Naive thymus-derived CD8-positive, alpha-beta T cell (primary cell): ENCODE measurements at regions not wholly inside any gene's neighbourhood (a gene's known extent, or its start where the extent isn't known, plus 50 kb on each side); places are given as distances from the start of the nearest gene placed in this dataset.
A peak's percentile ranks its signal among the peaks of the same experiment; 100 is the strongest.

Experiments
- ATAC-seq, 2 donors: fragments of 150-1000 bp; cut with Tn5 transposase in 1 of 2; sonication (Bioruptor Pico), chemical (Tn5 transposase) in 1 of 2; 1 replicate in 1 of 2; 2 replicates in 1 of 2; pipeline ENCODE4 v1.10.0; 2021; ENCODE audit warnings: mild to moderate bottlenecking in 2 of 2, moderate library complexity in 2 of 2
- POLR2A ChIA-PET: fragments of 350-600 bp; sonication (Branson Sonifier 250); formaldehyde crosslinking; loops from one replicate; lab custom pipeline; 2021; ENCODE audit warnings: antibody characterized with exemption; lab: Charles Lee
- DNase-seq, 10 donors: peaks; one replicate each; pipeline versions ENCODE4 v3.0.0 to v3.0.0-alpha.2; 2020 to 2022
- H3K27ac Mint-ChIP-seq, 10 donors: one replicate each; pipeline ENCODE4 v1.8.0; 2020 to 2022; ENCODE audit warnings: mild to moderate bottlenecking in 10 of 10, mixed read lengths in 10 of 10, moderate library complexity in 4 of 10, inconsistent platforms in 1 of 10
- H3K27me3 Mint-ChIP-seq, 5 donors: one replicate each; pipeline ENCODE4 v1.8.0; 2021 to 2022; ENCODE audit warnings: mixed read lengths in 5 of 5
- H3K36me3 Mint-ChIP-seq, 3 donors: one replicate each; pipeline ENCODE4 v1.8.0; 2020 to 2022; ENCODE audit warnings: mixed read lengths in 3 of 3, mild to moderate bottlenecking in 2 of 3, inconsistent platforms in 1 of 3
- H3K4me1 Mint-ChIP-seq, 4 donors: one replicate each; pipeline ENCODE4 v1.8.0; 2021 to 2022; ENCODE audit warnings: mixed read lengths in 4 of 4
- H3K4me3 Mint-ChIP-seq, 10 donors: one replicate each; pipeline ENCODE4 v1.8.0; 2020 to 2022; ENCODE audit warnings: mild to moderate bottlenecking in 10 of 10, mixed read lengths in 10 of 10, moderate library complexity in 6 of 10, inconsistent platforms in 1 of 10
- H3K9me3 Mint-ChIP-seq, 9 donors: one replicate each; pipeline ENCODE4 v1.8.0; 2020 to 2022; ENCODE audit warnings: mixed read lengths in 9 of 9, mild to moderate bottlenecking in 3 of 9, inconsistent platforms in 1 of 9, moderate library complexity in 1 of 9

DNA sequence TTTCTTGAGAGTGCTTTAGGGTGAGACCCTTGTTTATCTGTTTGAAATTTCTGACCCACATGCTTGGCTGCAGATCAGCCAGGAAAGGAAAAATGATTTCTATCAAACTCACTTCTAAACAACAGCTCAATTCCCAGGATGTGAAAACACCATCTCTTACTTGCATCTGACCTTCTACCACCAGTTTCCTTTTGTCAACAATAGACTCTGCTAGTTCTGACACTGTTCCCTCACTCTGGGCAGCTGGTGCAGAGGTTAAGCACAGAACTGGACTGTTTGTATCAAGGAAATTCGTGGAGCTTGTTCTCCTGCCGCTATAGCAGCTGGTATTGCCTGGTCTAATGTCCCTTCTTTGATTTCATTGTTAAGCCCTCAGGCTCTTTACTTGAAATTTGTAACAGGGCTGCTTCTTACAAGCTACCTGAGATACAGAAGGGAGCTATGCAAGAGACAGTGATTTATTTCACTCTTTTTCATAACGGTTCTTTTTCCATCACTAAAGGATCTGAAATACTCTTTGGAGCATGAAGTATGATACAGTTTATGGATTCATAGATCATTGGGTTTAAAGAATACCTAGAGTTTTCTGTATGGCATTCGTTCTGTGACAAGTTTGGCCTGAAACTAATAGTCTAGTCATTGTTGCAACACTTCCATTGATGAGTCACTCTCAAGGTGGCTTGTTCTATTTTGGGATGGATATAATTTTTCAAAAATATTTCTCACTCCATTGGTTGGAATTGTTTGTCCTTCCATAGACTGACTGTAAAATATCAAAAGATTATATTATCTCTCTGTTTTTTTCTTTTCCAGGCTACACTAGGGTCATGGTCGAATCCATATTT lies 178.2 kb upstream of the ZC3H12C start:
- no peak for DNase-seq
- H3K4me3 Mint-ChIP-seq, result no peak overlapping the region
- H3K9me3 Mint-ChIP-seq, result peaks cover 0 to 22% (median 5%) of the 10 kb centered on the region in 9 donors
- peaks cover 0 to 4% (median 0%) of the 10 kb centered on the region in 5 donors for H3K27me3 Mint-ChIP-seq
- H3K36me3 Mint-ChIP-seq, result peaks cover 0 to 3% (median 0%) of the 10 kb centered on the region in 3 donors
- POLR2A ChIA-PET, result no interaction called here
- H3K4me1 Mint-ChIP-seq, result no peaks in the 10 kb centered on the region
- no peak for ATAC-seq
- H3K27ac Mint-ChIP-seq, result no peak overlapping the region

DNA sequence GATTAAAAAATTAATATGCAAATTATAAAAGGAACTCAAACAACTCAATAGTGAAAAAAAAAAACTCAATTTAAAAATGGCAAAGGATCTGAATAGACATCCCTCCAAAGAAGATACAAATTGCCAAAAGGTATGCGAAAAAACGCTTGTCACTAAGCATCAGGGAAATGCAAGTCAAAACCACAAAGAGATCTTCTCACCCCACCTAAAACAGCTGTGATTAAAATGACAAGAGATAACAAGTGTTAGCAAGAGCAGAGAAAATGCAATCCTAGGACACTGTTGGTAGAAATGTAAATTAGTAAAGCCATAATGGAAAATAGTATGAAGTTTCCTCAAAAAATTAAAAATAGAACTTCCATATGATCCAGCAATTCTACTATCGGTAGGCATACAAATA lies 166.3 kb upstream of the ZC3H12C start:
- Mint-ChIP-seq H3K9me3 (peaks cover 0 to 8% (median 4%) of the 10 kb centered on the region in 9 donors), H3K36me3 (peaks cover 0 to 5% (median 0%) of the 10 kb centered on the region in 3 donors), H3K27ac (no peak overlapping the region), H3K4me3 (no peak overlapping the region), H3K4me1 (no peaks in the 10 kb centered on the region), H3K27me3 (peaks cover 0 to 26% (median 4%) of the 10 kb centered on the region in 5 donors)
- POLR2A ChIA-PET, result no interaction called here
- no peak for DNase-seq
- ATAC-seq, result no peak

GRCh38 chr11:109929308-109929707 lies 163.9 kb upstream of the ZC3H12C start:
- ATAC-seq (no peak), DNase-seq (no peak)
- H3K27me3 Mint-ChIP-seq, result peaks cover 0 to 13% (median 0%) of the 10 kb centered on the region in 5 donors
- no peaks in the 10 kb centered on the region for H3K36me3 Mint-ChIP-seq
- no peak overlapping the region for H3K27ac Mint-ChIP-seq
- no peak overlapping the region for H3K4me3 Mint-ChIP-seq
- H3K4me1 Mint-ChIP-seq, result no peaks in the 10 kb centered on the region
- peaks cover 0 to 4% (median 0%) of the 10 kb centered on the region in 9 donors for H3K9me3 Mint-ChIP-seq
- POLR2A ChIA-PET, result no interaction called here

- H3K27ac Mint-ChIP-seq, result no peak overlapping the region
- ATAC-seq, result no peak
- POLR2A ChIA-PET, result no interaction called here
- no peaks in the 10 kb centered on the region for H3K9me3 Mint-ChIP-seq
- H3K36me3 Mint-ChIP-seq, result no peaks in the 10 kb centered on the region
- DNase-seq, result no peak
- no peaks in the 10 kb centered on the region for H3K4me1 Mint-ChIP-seq
- peaks cover 0 to 13% (median 3%) of the 10 kb centered on the region in 5 donors for H3K27me3 Mint-ChIP-seq
- no peak overlapping the region for H3K4me3 Mint-ChIP-seq
Measured at GRCh38 chr11:109933126-109933525, 160.1 kb upstream of the ZC3H12C start.

DNA sequence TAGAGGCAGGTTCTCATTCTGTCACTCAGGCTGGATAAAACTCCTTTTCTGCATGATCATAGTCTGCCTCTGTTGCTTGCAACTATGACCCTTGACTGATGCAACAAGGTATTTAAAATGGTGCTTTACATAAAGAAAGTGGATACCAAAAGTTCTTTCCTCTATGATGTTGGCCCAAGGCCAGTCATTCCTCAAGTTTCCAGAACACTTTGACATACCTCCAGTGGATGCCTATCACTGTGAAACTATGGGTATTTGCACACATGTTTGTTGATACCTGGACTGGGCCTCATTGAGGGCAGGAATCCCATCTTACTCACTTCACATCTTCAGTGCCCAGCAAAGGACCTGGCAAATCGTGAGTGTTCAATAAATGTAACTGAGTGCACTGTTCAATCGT lies 159.0 kb upstream of the ZC3H12C start:
- no peak for DNase-seq
- no peak overlapping the region for H3K27ac Mint-ChIP-seq
- H3K36me3 Mint-ChIP-seq, result no peaks in the 10 kb centered on the region
- POLR2A ChIA-PET, result no interaction called here
- ATAC-seq, result no peak
- no peaks in the 10 kb centered on the region for H3K9me3 Mint-ChIP-seq
- peaks cover 0 to 13% (median 3%) of the 10 kb centered on the region in 5 donors for H3K27me3 Mint-ChIP-seq
- H3K4me1 Mint-ChIP-seq, result no peaks in the 10 kb centered on the region
- no peak overlapping the region for H3K4me3 Mint-ChIP-seq

DNA sequence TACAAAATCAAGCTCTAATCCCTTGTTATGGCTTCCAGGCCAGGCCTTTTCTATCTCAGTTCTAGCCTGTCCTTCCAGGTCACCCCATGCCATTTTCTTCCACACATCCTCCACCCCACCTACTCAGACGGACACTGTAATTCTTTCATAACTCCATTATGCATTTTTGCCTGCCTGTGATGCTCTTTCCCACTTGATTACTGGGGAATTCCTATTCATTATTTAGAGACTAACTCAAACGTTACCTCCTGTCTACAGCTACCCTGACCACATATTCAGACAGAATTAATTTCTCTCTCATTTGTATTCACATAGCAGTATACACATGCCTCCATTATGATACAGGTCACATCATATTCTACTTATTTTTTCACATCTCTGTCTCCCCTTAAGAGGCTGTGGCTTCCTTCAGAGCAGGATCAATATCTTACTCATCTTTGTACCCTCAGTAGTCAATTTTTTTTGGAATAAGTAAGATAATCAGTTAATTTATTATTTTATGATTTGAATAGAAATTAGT lies 156.5 kb upstream of the ZC3H12C start:
- Mint-ChIP-seq H3K27ac (no peak overlapping the region), H3K27me3 (peaks cover 0 to 8% (median 6%) of the 10 kb centered on the region in 5 donors), H3K36me3 (no peaks in the 10 kb centered on the region), H3K9me3 (no peaks in the 10 kb centered on the region), H3K4me1 (no peaks in the 10 kb centered on the region), H3K4me3 (no peak overlapping the region)
- POLR2A ChIA-PET, result no interaction called here
- ATAC-seq (no peak), DNase-seq (no peak)

- Mint-ChIP-seq H3K27ac (no peak overlapping the region), H3K4me1 (no peaks in the 10 kb centered on the region), H3K27me3 (peaks cover 0 to 9% (median 6%) of the 10 kb centered on the region in 5 donors), H3K36me3 (no peaks in the 10 kb centered on the region), H3K9me3 (no peaks in the 10 kb centered on the region), H3K4me3 (no peak overlapping the region)
- ATAC-seq (no peak), DNase-seq (no peak)
- POLR2A ChIA-PET, result no interaction called here
Measured at GRCh38 chr11:109937968-109938367, 155.2 kb upstream of the ZC3H12C start.

- POLR2A ChIA-PET, result no interaction called here
- H3K4me1 Mint-ChIP-seq, result no peaks in the 10 kb centered on the region
- H3K27me3 Mint-ChIP-seq, result peaks cover 0 to 15% (median 7%) of the 10 kb centered on the region in 5 donors
- H3K4me3 Mint-ChIP-seq, result no peak overlapping the region
- no peaks in the 10 kb centered on the region for H3K9me3 Mint-ChIP-seq
- no peaks in the 10 kb centered on the region for H3K36me3 Mint-ChIP-seq
- DNase-seq (no peak), ATAC-seq (no peak)
- H3K27ac Mint-ChIP-seq, result no peak overlapping the region
Measured at GRCh38 chr11:109939166-109939810, 153.9 kb upstream of the ZC3H12C start.

DNA sequence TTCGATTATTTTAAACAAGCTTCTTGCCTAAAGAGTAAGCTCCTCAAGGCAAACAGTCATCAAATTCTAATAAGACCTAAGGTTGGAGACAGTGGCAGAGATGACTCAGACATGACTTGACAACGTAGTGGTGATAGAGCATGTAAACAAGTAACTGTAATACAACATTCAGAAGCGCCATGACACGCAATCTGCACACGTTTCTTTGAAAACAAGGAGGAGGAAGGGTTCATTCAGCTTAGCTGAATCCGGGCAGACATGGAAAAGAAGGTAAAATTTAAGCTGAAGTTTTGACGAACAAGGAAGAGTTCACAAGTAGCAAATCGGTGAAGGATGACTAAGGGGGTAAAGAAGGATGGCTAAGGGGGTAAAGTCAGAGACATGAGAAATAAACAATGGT lies 152.4 kb upstream of the ZC3H12C start:
- DNase-seq (no peak), ATAC-seq (no peak)
- Mint-ChIP-seq H3K4me1 (peaks cover under 1 to 2% (median under 1%) of the 10 kb centered on the region in 4 donors), H3K27me3 (peaks cover 0 to 18% (median 10%) of the 10 kb centered on the region in 5 donors), H3K9me3 (no peaks in the 10 kb centered on the region), H3K27ac (no peak overlapping the region), H3K4me3 (no peak overlapping the region), H3K36me3 (no peaks in the 10 kb centered on the region)
- POLR2A ChIA-PET, result no interaction called here

GRCh38 chr11:109945626-109946321 lies 147.4 kb upstream of the ZC3H12C start:
- POLR2A ChIA-PET, result no interaction called here
- no peak for DNase-seq
- no peak for ATAC-seq
- no peaks in the 10 kb centered on the region for H3K9me3 Mint-ChIP-seq
- H3K27me3 Mint-ChIP-seq, result peaks cover 0 to 14% (median 8%) of the 10 kb centered on the region in 5 donors
- H3K36me3 Mint-ChIP-seq, result no peaks in the 10 kb centered on the region
- peaks cover 1 to 11% (median 7%) of the 10 kb centered on the region in 4 donors for H3K4me1 Mint-ChIP-seq
- peak overlapping the region in 6 of 10 donors; percentile 44 to 56 (median 48) for H3K4me3 Mint-ChIP-seq
- H3K27ac Mint-ChIP-seq, result peak overlapping the region in 1 of 10 donors; percentile 7

GRCh38 chr11:109946322-109946846 lies 146.8 kb upstream of the ZC3H12C start:
- Mint-ChIP-seq H3K4me1 (peaks cover 1 to 11% (median 7%) of the 10 kb centered on the region in 4 donors), H3K27me3 (peaks cover 0 to 11% (median 8%) of the 10 kb centered on the region in 5 donors), H3K27ac (peak overlapping the region in 1 of 10 donors; percentile 7), H3K4me3 (peak overlapping the region in 8 of 10 donors; percentile 31 to 60 (median 48)), H3K36me3 (no peaks in the 10 kb centered on the region), H3K9me3 (no peaks in the 10 kb centered on the region)
- peak; percentile 58 to 75 for ATAC-seq
- peak in 7 of 10 donors; percentile 2 to 37 (median 20) for DNase-seq
- POLR2A ChIA-PET, result no interaction called here

GRCh38 chr11:109954534-109954933 lies 138.7 kb upstream of the ZC3H12C start:
- H3K27ac Mint-ChIP-seq, result peak overlapping the region in 1 of 10 donors; percentile 83
- POLR2A ChIA-PET, result no interaction called here
- H3K4me3 Mint-ChIP-seq, result no peak overlapping the region

More at GRCh38 chr11:109954534-109954933, 138.7 kb upstream of the ZC3H12C start:
- no peaks in the 10 kb centered on the region for H3K9me3 Mint-ChIP-seq
- no peak for ATAC-seq
- no peak for DNase-seq
- peaks cover 8 to 20% (median 13%) of the 10 kb centered on the region in 5 donors for H3K27me3 Mint-ChIP-seq
- H3K36me3 Mint-ChIP-seq, result no peaks in the 10 kb centered on the region
- H3K4me1 Mint-ChIP-seq, result peaks cover 0 to 7% (median 0%) of the 10 kb centered on the region in 4 donors
